ENCODE measurements at regions not wholly inside any gene's neighbourhood (a gene's known extent, or its start where the extent isn't known, plus 50 kb on each side); places are given as distances from the start of the nearest gene placed in this dataset.

DNA sequence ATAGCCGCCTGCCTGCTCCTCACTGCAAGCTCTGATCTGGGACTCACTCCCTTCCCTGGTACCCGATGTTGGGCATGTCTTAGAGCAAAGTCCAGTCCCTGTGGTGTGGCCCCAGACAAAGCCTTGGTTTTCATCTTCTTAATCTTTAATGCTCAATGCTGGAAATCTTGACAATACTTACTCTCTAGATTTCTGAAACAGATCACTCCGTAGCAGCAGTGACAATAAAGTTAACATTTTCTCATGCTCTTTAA is 260.2 kb upstream of the IRX2 start (continued):
- TF ChIP-seq REST (IDR thresholded peaks at IDR 0.05; ENCODE audit: unreplicated experiment) (no peak), STAT1 (IDR thresholded peaks at IDR 0.05; ENCODE audit: unreplicated experiment) (no peak), NANOG (IDR thresholded peaks at IDR 0.05; ENCODE audit: borderline replicate concordance) (no peak), POLR2AphosphoS5 (IDR thresholded peaks at IDR 0.05; ENCODE audit: low read depth) (no peak), JUNB (IDR thresholded peaks at IDR 0.05; ENCODE audit: unreplicated experiment) (no peak), ZNF331 (CRISPR knock-in tag; IDR thresholded peaks at IDR 0.05; ENCODE audit: low read depth) (no peak)

GRCh38 chr5:3010953-3011763 is 259.7 kb upstream of the IRX2 start:
- Histone ChIP-seq H3K4me1 (ENCODE audit: insufficient read depth) (no peaks in the 10 kb centered on the region), H3K4me3 (no peak overlapping the region), H3K27ac (ENCODE audit: low read depth) (no peak overlapping the region), H3F3A (replicated peaks; ENCODE audit: low read depth) (no peaks in the 10 kb centered on the region), H3K9me2 (ENCODE audit: insufficient read depth) (0 out of 2 replicates have a peak, but pooled peaks cover 4% of the 10 kb centered on the region), H3K79me2 (replicated peaks; ENCODE audit: insufficient read depth) (no peaks in the 10 kb centered on the region), H3K27me3 (ENCODE audit: insufficient read depth) (no peaks in the 10 kb centered on the region), H3K36me3 (ENCODE audit: insufficient read depth) (no peaks in the 10 kb centered on the region), H2AFZ (no peak overlapping the region), H4K20me1 (replicated peaks; ENCODE audit: insufficient read depth) (no peaks in the 10 kb centered on the region), H3K4me2 (no peak overlapping the region)
- DNase-seq (ENCODE audit: low spot score) (no peak), ATAC-seq (no peak)
- Mint-ChIP-seq H3K27me3 (ENCODE audit: insufficient read depth, low read depth, poor library complexity) (peaks cover 6% of the 10 kb centered on the region), H3K4me3 (no peak overlapping the region), H3K9me3 (no peaks in the 10 kb centered on the region; the same call in 1 of the 3 replicates), H3K4me1 (no peaks in the 10 kb centered on the region), H3K27ac (no peak overlapping the region), H3K36me3 (ENCODE audit: low read depth) (no peaks in the 10 kb centered on the region)
- no peak for TF ChIP-seq ZNF331 (CRISPR knock-in tag; IDR thresholded peaks at IDR 0.05; ENCODE audit: low read depth)
- TF ChIP-seq POLR2AphosphoS5 (IDR thresholded peaks at IDR 0.05; ENCODE audit: low read depth): no peak
- TF ChIP-seq STAT1 (IDR thresholded peaks at IDR 0.05; ENCODE audit: unreplicated experiment): no peak
- no peak for TF ChIP-seq REST (IDR thresholded peaks at IDR 0.05; ENCODE audit: unreplicated experiment)
- TF ChIP-seq ZNF462 (CRISPR knock-in tag; IDR thresholded peaks at IDR 0.05): no peak
- no peak for TF ChIP-seq CREB1 (CRISPR knock-in tag; IDR thresholded peaks at IDR 0.05; ENCODE audit: low read depth)
- TF ChIP-seq EZH2phosphoT487 (IDR thresholded peaks at IDR 0.05; ENCODE audit: unreplicated experiment): no peak
- TF ChIP-seq JUNB (IDR thresholded peaks at IDR 0.05; ENCODE audit: unreplicated experiment): no peak
- no peak for TF ChIP-seq EZH2 (IDR thresholded peaks at IDR 0.05; ENCODE audit: low read depth, unreplicated experiment)
